ENCODE measurements at regions not wholly inside any gene's neighbourhood (a gene's known extent, or its start where the extent isn't known, plus 50 kb on each side); places are given as distances from the start of the nearest gene placed in this dataset.

GRCh38 chr6:164066335-164066734 is 651.8 kb downstream of the QKI start:
- no peak for TF ChIP-seq CTCF (IDR thresholded peaks at IDR 0.05)
- TF ChIP-seq POLR2A (IDR thresholded peaks at IDR 0.05): no peak
- TF ChIP-seq POLR2AphosphoS5 (IDR thresholded peaks at IDR 0.05): no peak
- TF ChIP-seq EP300 (IDR thresholded peaks at IDR 0.05): no peak
